Adrenal gland (tissue), 9 donors: ENCODE measurements at regions not wholly inside any gene's neighbourhood (a gene's known extent, or its start where the extent isn't known, plus 50 kb on each side); places are given as distances from the start of the nearest gene placed in this dataset.
"Not testable (repeated sequence)": the region's sequence is repeated elsewhere in the genome, so short reads cannot be mapped to it uniquely, and the experiment has no call there.

ENCODE experiments used
- DNase-seq, 7 donors: peaks; one replicate each; pipeline ENCODE4 v3.0.0-alpha.2; 2019 to 2020
- H3K27ac ChIP-seq, 5 donors: fragments of 200-600 bp; sonication (generic) in 4 of 5; 1 replicate in 3 of 5; 2 replicates in 2 of 5; pipeline versions ENCODE4 v1.5.1 to v1.8.0; 2016 to 2020; ENCODE audit warnings: mild to moderate bottlenecking in 1 of 5
- H3K27me3 ChIP-seq: fragments of 200-600 bp; 2 replicates; pipeline ENCODE4 v1.8.0; 2021
- H3K36me3 ChIP-seq, 2 donors: fragments of 200-600 bp; replicated peaks in 1 of 2; 1 replicate in 1 of 2; 2 replicates in 1 of 2; pipeline versions ENCODE4 v1.5.1 to v1.8.0; 2018 to 2022
- H3K4me1 ChIP-seq, 2 donors: fragments of 200-600 bp; replicated peaks in 1 of 2; 1 replicate in 1 of 2; 2 replicates in 1 of 2; pipeline versions ENCODE4 v1.5.1 to v1.8.0; 2018 to 2021
- H3K4me3 ChIP-seq, 4 donors: fragments of 200-600 bp; sonication (generic) in 3 of 4; one replicate each; pipeline ENCODE4 v1.5.1; 2016 to 2018
- H3K9me3 ChIP-seq, 3 donors: fragments of 200-600 bp; sonication (generic) in 1 of 3; replicated peaks in 1 of 3; 1 replicate in 2 of 3; 2 replicates in 1 of 3; pipeline versions ENCODE4 v1.5.1 to v1.8.0; 2016 to 2021
- CTCF ChIP-seq, 6 experiments: fragments of 450-650 bp in 4 of 6; fragments of 200-600 bp in 2 of 6; sonication (generic) in 1 of 6; IDR thresholded peaks; 1 replicate in 5 of 6; 2 replicates in 1 of 6; pipeline versions ENCODE4 v1.5.1 to v1.8.0; 2016 to 2021; ENCODE audit warnings: antibody characterized with exemption in 6 of 6, mild to moderate bottlenecking in 2 of 6, moderate library complexity in 1 of 6
- POLR2A ChIP-seq, 2 donors: fragments of 450-650 bp; IDR thresholded peaks; one replicate each; pipeline ENCODE4 v1.6.1; 2017; ENCODE audit warnings: antibody characterized with exemption in 2 of 2, mild to moderate bottlenecking in 2 of 2, moderate library complexity in 1 of 2
- WGBS, 4 donors: extraction: QIAGEN DNeasy Blood & Tissue Kit in 2 of 4; methylation state at CpG; one replicate each; pipeline versions ENCODE4 v1.1.5 to v1.1.7; 2013 to 2017; 5-methylcytosine and 5-hydroxymethylcytosine counted together
- intact Hi-C, 2 donors: fragments of 100-400 bp; cut with DNase I; formaldehyde crosslinking; loops; one replicate each; pipeline versions ENCODE4 v1.14.1 to v1.15.0; 2022 to 2023
- donor health status: healthy with polysubstance abuse.
- donor health status: Bipolar disorder and iron deficiency.
- donor health status: DM: yes; HTN: yes; CAD: no.
- donor health status: DM: no; HTN: no; CAD: no.
- donor health status: DM: no; HTN: no; CAD: no.

- intact Hi-C loops, result no loop called here
- no peak for DNase-seq
- no peak overlapping the region for H3K4me3 ChIP-seq
- TF ChIP-seq CTCF (IDR thresholded peaks at IDR 0.05) (no peak), POLR2A (IDR thresholded peaks at IDR 0.05) (no peak)
- H3K36me3 ChIP-seq, result no peaks in the 10 kb centered on the region
- H3K9me3 ChIP-seq, result no peaks in the 10 kb centered on the region
- peaks cover 13% of the 10 kb centered on the region for H3K27me3 ChIP-seq
- no peaks in the 10 kb centered on the region for H3K4me1 ChIP-seq
- 50 to 65% (median 59%) methylated on average over 5 of the region's 5 CpGs for WGBS, 4 donors
- H3K27ac ChIP-seq, result no peak overlapping the region
Observed at GRCh38 chr16:17747081-17747756, 276.5 kb upstream of the XYLT1 start.

GRCh38 chr16:17744921-17745572 is 274.3 kb upstream of the XYLT1 start:
- DNase-seq, result no peak
- no peaks in the 10 kb centered on the region for H3K36me3 ChIP-seq
- H3K27me3 ChIP-seq, result peaks cover 13% of the 10 kb centered on the region
- TF ChIP-seq POLR2A (IDR thresholded peaks at IDR 0.05) (no peak), CTCF (IDR thresholded peaks at IDR 0.05) (no peak)
- no peaks in the 10 kb centered on the region for H3K9me3 ChIP-seq
- no peaks in the 10 kb centered on the region for H3K4me1 ChIP-seq
- WGBS, 4 donors, result 5 to 27% (median 14%) methylated on average over 15 of the region's 15 CpGs
- H3K27ac ChIP-seq, result no peak overlapping the region
- peak overlapping the region in 1 of 4 donors; percentile 17 for H3K4me3 ChIP-seq
- intact Hi-C loops, result no loop called here

GRCh38 chr16:17743578-17743977 is 272.8 kb upstream of the XYLT1 start:
- no peak overlapping the region for H3K27ac ChIP-seq
- no peak for TF ChIP-seq POLR2A (IDR thresholded peaks at IDR 0.05)
- no peak for TF ChIP-seq CTCF (IDR thresholded peaks at IDR 0.05)

GRCh38 chr16:17743158-17743557 is 272.4 kb upstream of the XYLT1 start:
- intact Hi-C loops, result no loop called here
- Histone ChIP-seq H3K36me3 (no peaks in the 10 kb centered on the region), H3K4me1 (no peaks in the 10 kb centered on the region), H3K9me3 (no peaks in the 10 kb centered on the region), H3K4me3 (no peak overlapping the region), H3K27me3 (peaks cover 13% of the 10 kb centered on the region), H3K27ac (no peak overlapping the region)
- TF ChIP-seq POLR2A (IDR thresholded peaks at IDR 0.05) (no peak), CTCF (IDR thresholded peaks at IDR 0.05) (no peak)
- DNase-seq, result no peak
- 53 to 72% (median 60%) methylated on average over 3 of the region's 3 CpGs for WGBS, 4 donors

More at GRCh38 chr16:17743578-17743977, 272.8 kb upstream of the XYLT1 start:
- Histone ChIP-seq H3K4me1 (no peaks in the 10 kb centered on the region), H3K27me3 (peaks cover 13% of the 10 kb centered on the region), H3K4me3 (no peak overlapping the region), H3K9me3 (no peaks in the 10 kb centered on the region), H3K36me3 (no peaks in the 10 kb centered on the region)
- DNase-seq, result no peak
- WGBS, 4 donors, result 39 to 61% (median 52%) methylated on average over 3 to 4 of the region's 4 CpGs
- intact Hi-C loops, result no loop called here

GRCh38 chr16:17735099-17735498 is 264.3 kb upstream of the XYLT1 start:
- H3K36me3 ChIP-seq, H3K27ac ChIP-seq, DNase-seq, H3K27me3 ChIP-seq, H3K9me3 ChIP-seq, intact Hi-C loops, H3K4me3 ChIP-seq, H3K4me1 ChIP-seq: not testable (repeated sequence)
- 66 to 71% (median 70%) methylated on average over 3 of the region's 3 CpGs for WGBS, 4 donors
